ENCODE measurements at regions not wholly inside any gene's neighbourhood (a gene's known extent, or its start where the extent isn't known, plus 50 kb on each side); places are given as distances from the start of the nearest gene placed in this dataset.

DNA sequence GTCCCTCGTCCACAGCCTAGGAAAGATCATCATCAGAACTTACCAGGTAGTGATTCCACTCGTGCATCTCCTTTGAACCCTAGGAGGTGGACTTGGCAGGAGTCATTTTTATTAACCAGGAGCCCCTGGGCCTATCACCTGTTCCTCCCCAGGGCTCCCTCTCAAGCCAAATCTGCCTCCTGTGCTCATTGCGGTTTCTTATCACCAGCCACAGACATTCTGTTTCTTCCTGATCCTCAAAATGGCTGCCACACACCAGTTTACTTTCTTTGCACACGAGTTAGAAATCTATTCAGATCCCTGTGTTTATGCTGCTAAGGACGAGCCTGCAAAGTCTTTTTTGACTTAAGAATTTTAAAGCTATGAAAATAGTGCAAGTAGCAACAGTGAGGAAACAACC lies 354.5 kb upstream of the BOD1L1 start:
- no peak overlapping the region for H3K27ac Mint-ChIP-seq (ENCODE audit: unreplicated experiment)
- no peaks in the 10 kb centered on the region for H3K36me3 Mint-ChIP-seq (ENCODE audit: low read depth, unreplicated experiment)
- no peak overlapping the region for H3K4me3 Mint-ChIP-seq (ENCODE audit: unreplicated experiment)
- TF ChIP-seq, protein P1, sequence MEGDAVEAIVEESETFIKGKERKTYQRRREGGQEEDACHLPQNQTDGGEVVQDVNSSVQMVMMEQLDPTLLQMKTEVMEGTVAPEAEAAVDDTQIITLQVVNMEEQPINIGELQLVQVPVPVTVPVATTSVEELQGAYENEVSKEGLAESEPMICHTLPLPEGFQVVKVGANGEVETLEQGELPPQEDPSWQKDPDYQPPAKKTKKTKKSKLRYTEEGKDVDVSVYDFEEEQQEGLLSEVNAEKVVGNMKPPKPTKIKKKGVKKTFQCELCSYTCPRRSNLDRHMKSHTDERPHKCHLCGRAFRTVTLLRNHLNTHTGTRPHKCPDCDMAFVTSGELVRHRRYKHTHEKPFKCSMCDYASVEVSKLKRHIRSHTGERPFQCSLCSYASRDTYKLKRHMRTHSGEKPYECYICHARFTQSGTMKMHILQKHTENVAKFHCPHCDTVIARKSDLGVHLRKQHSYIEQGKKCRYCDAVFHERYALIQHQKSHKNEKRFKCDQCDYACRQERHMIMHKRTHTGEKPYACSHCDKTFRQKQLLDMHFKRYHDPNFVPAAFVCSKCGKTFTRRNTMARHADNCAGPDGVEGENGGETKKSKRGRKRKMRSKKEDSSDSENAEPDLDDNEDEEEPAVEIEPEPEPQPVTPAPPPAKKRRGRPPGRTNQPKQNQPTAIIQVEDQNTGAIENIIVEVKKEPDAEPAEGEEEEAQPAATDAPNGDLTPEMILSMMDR (IDR thresholded peaks at IDR 0.05; ENCODE audit: unreplicated experiment): no peak
- H3K4me1 Mint-ChIP-seq (ENCODE audit: unreplicated experiment): peaks cover 5% of the 10 kb centered on the region
- H3K27me3 Mint-ChIP-seq (ENCODE audit: unreplicated experiment): no peaks in the 10 kb centered on the region
- H3K9me3 Mint-ChIP-seq (ENCODE audit: unreplicated experiment): no peaks in the 10 kb centered on the region
- no peak for DNase-seq (ENCODE audit: low spot score)

DNA sequence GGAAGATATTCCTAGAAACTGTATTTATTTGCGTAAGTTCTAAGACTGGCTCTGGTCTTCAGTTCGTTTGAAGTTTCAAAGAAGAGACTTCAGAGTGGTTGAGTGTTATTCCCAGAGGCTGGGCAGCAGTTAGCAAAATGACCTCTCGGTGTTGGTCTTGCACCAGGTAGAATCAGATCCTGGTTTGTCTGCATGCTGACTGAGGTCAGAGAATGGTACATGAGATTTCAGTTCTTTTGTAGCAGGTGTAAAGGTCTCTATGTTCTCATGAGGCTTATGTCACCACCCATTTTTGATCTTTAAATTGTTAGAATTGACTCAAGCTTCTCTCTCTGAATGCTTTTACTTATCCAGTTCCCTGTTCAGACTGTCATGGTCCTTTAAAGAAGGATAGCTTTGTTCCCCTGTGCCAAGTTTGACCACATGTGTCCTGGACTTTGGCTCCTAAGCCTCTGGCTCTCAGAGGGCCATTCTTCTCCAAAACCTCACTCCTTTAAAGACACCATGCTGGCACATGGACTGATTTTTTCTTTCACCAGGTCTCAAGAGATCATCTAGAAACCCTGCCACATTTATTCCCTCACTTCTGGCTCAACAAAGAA lies 355.8 kb upstream of the BOD1L1 start:
- no peak for DNase-seq (ENCODE audit: low spot score)
- Mint-ChIP-seq H3K9me3 (ENCODE audit: unreplicated experiment) (no peaks in the 10 kb centered on the region), H3K36me3 (ENCODE audit: low read depth, unreplicated experiment) (no peaks in the 10 kb centered on the region), H3K27me3 (ENCODE audit: unreplicated experiment) (no peaks in the 10 kb centered on the region), H3K27ac (ENCODE audit: unreplicated experiment) (no peak overlapping the region), H3K4me1 (ENCODE audit: unreplicated experiment) (peaks cover 5% of the 10 kb centered on the region), H3K4me3 (ENCODE audit: unreplicated experiment) (no peak overlapping the region)
- TF ChIP-seq, protein P1 (IDR thresholded peaks at IDR 0.05; ENCODE audit: unreplicated experiment): no peak

DNA sequence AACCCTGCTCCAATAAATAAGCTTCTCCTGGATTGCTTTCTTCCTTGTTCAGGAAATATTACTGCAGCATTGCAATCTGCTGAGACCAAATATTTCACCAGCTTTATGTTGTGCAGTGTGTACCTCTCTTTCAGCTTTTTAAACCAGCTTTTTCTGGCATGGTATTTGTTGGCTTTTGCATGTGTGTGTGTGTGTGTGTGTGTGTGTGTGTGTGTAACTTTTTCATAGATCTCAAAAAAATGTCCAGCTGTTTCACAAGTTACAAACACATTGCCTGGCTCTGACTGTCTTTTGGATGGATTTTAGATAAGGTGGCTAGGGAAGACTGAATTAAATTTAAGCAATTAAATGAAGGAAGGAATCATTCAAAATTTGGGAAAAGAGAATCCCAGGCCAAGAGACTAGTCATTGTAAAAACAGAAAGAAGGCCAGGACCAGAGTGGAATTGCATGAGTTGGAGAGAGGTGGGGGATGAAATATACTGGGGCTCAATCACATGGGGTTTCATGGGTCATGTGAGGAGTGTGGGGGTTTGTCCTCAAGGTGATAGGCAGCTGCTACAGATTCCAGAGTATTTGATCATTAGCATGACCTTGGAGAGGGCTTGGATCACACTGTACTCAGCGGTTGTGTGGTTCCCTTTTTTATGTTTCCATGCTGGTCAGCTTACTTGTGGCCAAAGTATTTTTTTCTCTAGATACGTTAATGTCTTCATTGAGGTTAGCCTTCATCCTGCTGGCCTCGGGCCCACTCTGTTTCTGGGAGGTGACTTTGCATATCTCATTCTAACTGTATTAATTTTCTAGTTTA lies 357.7 kb upstream of the BOD1L1 start:
- no peak overlapping the region for H3K4me3 Mint-ChIP-seq (ENCODE audit: unreplicated experiment)
- TF ChIP-seq, protein P1 (IDR thresholded peaks at IDR 0.05; ENCODE audit: unreplicated experiment): no peak
- no peak overlapping the region for H3K27ac Mint-ChIP-seq (ENCODE audit: unreplicated experiment)
- DNase-seq (ENCODE audit: low spot score): no peak
- H3K36me3 Mint-ChIP-seq (ENCODE audit: low read depth, unreplicated experiment): no peaks in the 10 kb centered on the region
- H3K9me3 Mint-ChIP-seq (ENCODE audit: unreplicated experiment): no peaks in the 10 kb centered on the region
- peaks cover 5% of the 10 kb centered on the region for H3K4me1 Mint-ChIP-seq (ENCODE audit: unreplicated experiment)
- H3K27me3 Mint-ChIP-seq (ENCODE audit: unreplicated experiment): no peaks in the 10 kb centered on the region

DNA sequence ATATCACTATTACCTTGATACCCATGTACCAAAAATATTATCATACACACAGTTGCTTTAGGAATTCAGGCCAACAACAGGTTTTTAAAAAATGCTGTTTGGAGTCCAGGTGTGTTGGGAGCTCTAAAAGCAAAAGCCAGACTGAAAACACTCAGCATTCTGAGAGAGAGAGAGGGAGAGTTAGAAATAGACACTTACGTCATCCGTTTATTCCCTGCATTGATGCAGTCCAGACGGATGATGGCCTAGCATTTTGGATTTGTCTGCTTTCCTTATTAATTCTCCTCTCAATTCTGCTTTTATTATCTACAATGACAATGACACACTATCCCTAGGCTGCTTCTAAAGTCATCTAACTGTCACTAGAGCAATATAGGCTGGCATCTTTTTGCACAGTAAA lies 358.3 kb upstream of the BOD1L1 start:
- H3K27ac Mint-ChIP-seq (ENCODE audit: unreplicated experiment): no peak overlapping the region
- no peak for DNase-seq (ENCODE audit: low spot score)
- H3K9me3 Mint-ChIP-seq (ENCODE audit: unreplicated experiment): no peaks in the 10 kb centered on the region
- no peak overlapping the region for H3K4me3 Mint-ChIP-seq (ENCODE audit: unreplicated experiment)
- H3K27me3 Mint-ChIP-seq (ENCODE audit: unreplicated experiment): no peaks in the 10 kb centered on the region
- H3K36me3 Mint-ChIP-seq (ENCODE audit: low read depth, unreplicated experiment): no peaks in the 10 kb centered on the region
- TF ChIP-seq, protein P1 (IDR thresholded peaks at IDR 0.05; ENCODE audit: unreplicated experiment): no peak
- peaks cover 5% of the 10 kb centered on the region for H3K4me1 Mint-ChIP-seq (ENCODE audit: unreplicated experiment)

DNA sequence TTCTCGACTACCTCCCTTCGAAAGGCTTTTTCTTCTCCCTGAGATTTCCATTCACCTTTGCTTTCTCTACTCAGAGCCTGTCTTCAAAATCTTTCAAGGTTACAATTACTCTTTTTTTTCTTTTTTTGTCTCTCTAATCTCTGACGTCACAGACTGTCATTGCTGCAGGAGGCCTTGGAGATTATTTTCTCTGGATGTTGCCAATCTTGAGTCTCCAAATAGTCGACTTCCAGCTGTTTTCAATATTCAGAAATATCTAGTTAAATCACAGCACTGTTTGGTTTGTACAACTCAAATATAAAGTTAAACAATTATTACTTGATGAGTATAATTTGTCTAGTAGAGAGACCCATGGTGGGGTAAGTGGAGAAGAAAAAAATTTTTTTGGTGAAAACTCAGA lies 359.0 kb upstream of the BOD1L1 start:
- TF ChIP-seq, protein P1 (IDR thresholded peaks at IDR 0.05; ENCODE audit: unreplicated experiment): no peak
- peaks cover 5% of the 10 kb centered on the region for H3K4me1 Mint-ChIP-seq (ENCODE audit: unreplicated experiment)
- no peak for DNase-seq (ENCODE audit: low spot score)
- no peak overlapping the region for H3K4me3 Mint-ChIP-seq (ENCODE audit: unreplicated experiment)
- no peak overlapping the region for H3K27ac Mint-ChIP-seq (ENCODE audit: unreplicated experiment)
- H3K9me3 Mint-ChIP-seq (ENCODE audit: unreplicated experiment): no peaks in the 10 kb centered on the region
- no peaks in the 10 kb centered on the region for H3K36me3 Mint-ChIP-seq (ENCODE audit: low read depth, unreplicated experiment)
- H3K27me3 Mint-ChIP-seq (ENCODE audit: unreplicated experiment): no peaks in the 10 kb centered on the region
